GM19240 (cell line): ENCODE measurements at regions not wholly inside any gene's neighbourhood (a gene's known extent, or its start where the extent isn't known, plus 50 kb on each side); places are given as distances from the start of the nearest gene placed in this dataset.

ENCODE experiments used
- DNase-seq: peaks from one replicate; pipeline ENCODE4 v3.0.0; 2011; ENCODE audit warnings: low spot score; ENCODE audit not compliant: insufficient read length

- no peak for DNase-seq
These were observed 88.7 kb upstream of the PLPP4 start for GRCh38 chr10:120368338-120368737.

GRCh38 chr10:120368927-120369326, 88.1 kb upstream of the PLPP4 start:
- DNase-seq: no peak

DNA sequence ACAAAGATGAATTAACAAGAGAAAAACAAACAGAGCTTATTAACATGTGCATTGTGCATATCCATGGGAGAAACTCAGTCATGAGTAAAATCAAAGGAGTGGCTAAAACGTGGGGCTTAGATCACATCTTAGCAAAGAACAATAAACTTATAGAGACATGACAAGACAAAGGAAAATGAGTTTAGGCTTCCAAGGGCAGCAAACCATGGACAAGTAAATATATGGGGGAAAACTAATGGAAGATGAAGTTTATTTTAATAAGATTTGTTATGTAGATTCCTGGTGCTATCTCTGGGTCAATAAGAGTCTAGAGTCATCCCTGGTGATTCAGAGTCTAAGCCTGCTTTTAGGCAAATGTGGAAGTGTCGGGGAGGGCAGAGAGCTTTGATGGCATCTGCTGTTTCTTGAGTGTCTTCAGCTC, 87.2 kb upstream of the PLPP4 start:
- no peak for DNase-seq

- no peak for DNase-seq
These were observed 85.2 kb upstream of the PLPP4 start for GRCh38 chr10:120371856-120372255.

DNA sequence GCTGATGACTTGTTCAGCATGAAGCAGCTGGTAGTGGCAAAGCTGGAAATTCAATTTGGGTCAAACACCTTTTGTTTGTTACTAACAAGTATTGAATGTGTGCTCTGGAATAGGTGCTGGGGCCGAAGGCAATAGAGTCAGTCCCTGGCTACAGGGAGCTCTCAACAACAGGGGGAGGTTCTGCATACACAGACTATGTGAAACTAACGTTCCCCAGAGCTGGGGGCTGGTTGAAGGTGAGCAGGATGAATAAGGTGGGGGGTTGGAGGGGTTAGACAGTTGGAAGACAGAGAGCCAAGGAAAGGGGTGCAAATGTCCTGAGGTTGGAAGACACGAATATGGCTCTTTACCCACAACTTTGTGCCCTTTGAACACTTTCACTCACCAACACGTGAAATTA, 84.1 kb upstream of the PLPP4 start:
- DNase-seq: no peak

DNA sequence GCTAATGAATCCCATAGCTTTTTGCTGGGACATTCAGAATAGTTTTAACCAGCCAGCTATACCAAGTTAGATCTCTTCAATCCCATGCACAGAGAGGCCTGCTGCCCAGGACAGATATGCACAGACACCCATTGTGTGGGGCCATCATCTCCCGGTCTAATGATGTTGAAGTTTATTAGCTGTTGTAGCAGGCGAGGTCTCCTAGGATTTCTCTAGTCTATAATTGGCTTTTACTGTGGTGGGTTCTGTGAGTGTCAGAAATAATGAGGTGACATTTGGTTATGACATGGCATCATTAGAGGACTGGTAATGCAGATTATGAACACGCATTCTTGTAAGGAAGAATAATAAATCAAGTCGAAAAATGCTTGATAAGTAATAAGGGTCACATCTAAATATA, 81.4 kb upstream of the PLPP4 start:
- no peak for DNase-seq

- DNase-seq: no peak
These were observed 75.1 kb upstream of the PLPP4 start for GRCh38 chr10:120381931-120382330.

- DNase-seq: no peak
These were observed 74.7 kb upstream of the PLPP4 start for GRCh38 chr10:120382360-120382759.

DNA sequence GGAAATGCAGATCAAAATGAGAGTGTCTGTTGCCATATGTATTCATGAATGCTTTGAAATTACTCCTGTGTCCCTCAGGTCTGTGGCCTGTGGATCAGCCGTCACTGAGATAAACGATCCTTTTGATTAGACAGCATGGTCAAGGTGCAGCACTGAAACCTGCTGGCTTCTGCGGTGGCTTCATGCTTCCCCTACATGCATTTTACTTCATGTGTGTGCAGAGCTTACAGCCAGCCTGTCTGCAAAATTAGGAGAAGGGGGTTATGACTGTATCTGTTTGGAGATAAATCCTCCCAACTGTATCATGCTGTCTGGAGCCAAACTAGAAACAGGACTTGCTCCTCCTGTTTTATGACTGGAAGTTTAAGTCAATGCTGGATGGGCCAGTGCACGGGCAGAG, 71.0 kb upstream of the PLPP4 start:
- DNase-seq: no peak

- DNase-seq: no peak
These were observed 70.1 kb upstream of the PLPP4 start for GRCh38 chr10:120386896-120387295.

DNA sequence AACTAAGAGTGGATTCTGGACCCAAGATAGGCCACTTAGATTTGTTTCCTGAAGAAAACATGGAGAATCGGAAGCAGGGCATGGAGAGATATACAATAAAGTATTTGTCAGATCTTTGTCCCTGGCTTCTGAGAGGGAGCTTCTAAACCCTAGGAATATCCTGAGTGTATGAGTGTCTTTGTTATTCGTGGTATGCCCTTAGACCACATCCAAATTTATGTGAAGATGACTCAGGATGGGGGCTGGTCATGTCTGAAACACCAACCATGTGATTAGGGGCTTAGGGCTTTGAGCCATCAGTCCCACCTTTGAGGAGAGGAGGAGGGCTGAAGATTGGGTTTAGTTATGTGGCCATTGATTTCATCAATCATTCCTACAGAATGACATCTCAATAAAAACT, 69.7 kb upstream of the PLPP4 start:
- no peak for DNase-seq

GRCh38 chr10:120392245-120392644, 64.8 kb upstream of the PLPP4 start:
- no peak for DNase-seq

GRCh38 chr10:120392671-120393079, 64.4 kb upstream of the PLPP4 start:
- DNase-seq: no peak

GRCh38 chr10:120394446-120394845, 62.6 kb upstream of the PLPP4 start:
- DNase-seq: no peak

- DNase-seq: no peak
These were observed 60.8 kb upstream of the PLPP4 start for GRCh38 chr10:120396228-120396627.

- no peak for DNase-seq
These were observed 58.8 kb upstream of the PLPP4 start for GRCh38 chr10:120398180-120398579.

DNA sequence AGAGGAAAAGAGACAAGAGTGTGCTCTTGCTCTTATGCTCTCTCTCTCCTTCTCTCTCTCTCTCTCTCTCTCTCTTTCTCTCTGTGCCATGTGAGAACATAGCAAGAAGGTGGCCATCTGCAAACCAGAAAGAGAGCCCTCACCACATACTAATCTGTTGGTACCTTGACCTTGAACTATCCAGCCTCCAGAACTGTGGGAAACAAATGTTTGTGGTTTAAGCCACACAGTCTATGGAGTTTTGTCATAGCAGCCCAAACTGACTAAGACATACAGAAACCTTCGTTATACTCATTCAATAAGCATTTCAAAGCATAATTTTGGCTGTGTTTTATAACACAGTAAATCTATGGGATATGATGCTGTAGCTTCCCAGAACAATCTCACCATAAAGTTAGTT, 56.4 kb upstream of the PLPP4 start:
- no peak for DNase-seq

DNA sequence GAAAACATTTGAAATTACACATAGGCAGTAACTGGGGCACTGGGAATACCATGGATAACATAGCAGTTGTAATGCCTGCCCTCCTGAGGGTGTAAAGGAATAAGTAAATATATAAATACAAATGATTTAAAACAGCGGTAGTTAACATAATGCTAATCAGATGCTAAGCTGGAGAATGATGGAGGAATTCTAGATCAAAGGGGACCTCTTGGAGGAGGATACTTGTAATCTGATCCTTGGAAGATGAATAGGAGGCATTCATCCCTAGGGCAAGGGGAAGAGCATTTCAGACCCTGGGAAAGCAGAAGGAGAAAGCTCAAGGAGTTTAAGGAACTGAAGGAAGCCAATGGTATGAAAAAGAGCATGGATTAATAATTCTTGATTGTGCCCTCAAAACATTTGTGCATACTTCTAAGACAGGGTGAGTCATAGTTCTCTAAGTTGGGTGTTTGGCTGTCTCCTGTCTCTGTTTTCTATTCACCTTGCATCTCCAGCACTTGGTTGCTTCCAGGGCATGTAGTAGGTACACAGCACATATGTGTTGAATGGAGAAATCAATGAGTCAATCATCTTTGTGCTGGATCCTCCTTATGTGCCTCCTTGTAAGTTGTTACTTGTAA, 54.8 kb upstream of the PLPP4 start:
- no peak for DNase-seq

DNA sequence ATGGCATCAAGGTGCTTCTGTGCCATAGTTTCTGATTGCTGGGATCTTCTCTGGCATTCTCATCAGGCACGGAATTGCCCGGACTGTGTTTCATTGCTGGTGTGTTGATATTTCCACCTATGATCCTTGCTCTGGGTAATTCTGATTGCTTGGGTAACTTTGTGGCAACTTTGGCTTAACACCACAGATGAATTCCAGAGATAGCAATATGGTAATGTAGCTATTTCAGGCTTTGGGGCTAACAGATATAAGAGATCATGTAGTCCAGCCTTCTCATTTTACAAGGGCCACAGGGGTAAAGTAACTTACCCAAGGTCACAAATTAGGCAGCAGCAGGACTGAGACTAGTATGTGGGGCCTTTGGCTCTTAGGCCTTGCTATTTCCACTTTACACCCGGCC, 53.9 kb upstream of the PLPP4 start:
- DNase-seq: no peak

- no peak for DNase-seq
These were observed 50.7 kb upstream of the PLPP4 start for GRCh38 chr10:120406376-120406775.
